Lung microvascular endothelial cell (primary cell): ENCODE measurements at regions not wholly inside any gene's neighbourhood (a gene's known extent, or its start where the extent isn't known, plus 50 kb on each side); places are given as distances from the start of the nearest gene placed in this dataset.

Experiments
- DNase-seq, 2 donors: peaks; one replicate each; pipeline versions ENCODE4 v3.0.0 to v3.0.0-alpha.2; 2010; ENCODE audit warnings: low read depth in 2 of 2

GRCh38 chr6:100182313-100182712, 188.3 kb upstream of the MCHR2 start:
- no peak for DNase-seq

- DNase-seq: no peak
Measured at GRCh38 chr6:100181309-100181708, 187.3 kb upstream of the MCHR2 start.

GRCh38 chr6:100179576-100179975, 185.6 kb upstream of the MCHR2 start:
- DNase-seq: no peak

GRCh38 chr6:100177956-100178355, 183.9 kb upstream of the MCHR2 start:
- DNase-seq: peak in 1 of 2 donors; percentile 5

- no peak for DNase-seq
Measured at GRCh38 chr6:100176951-100177710, 183.1 kb upstream of the MCHR2 start.

- DNase-seq: peak; percentile 55 to 65
Measured at GRCh38 chr6:100176311-100176950, 182.4 kb upstream of the MCHR2 start.

- DNase-seq: peak; percentile 5 to 19
Measured at GRCh38 chr6:100175814-100176310, 181.8 kb upstream of the MCHR2 start.

- DNase-seq: no peak
Measured at GRCh38 chr6:100173211-100173610, 179.2 kb upstream of the MCHR2 start.

- DNase-seq: no peak
Measured at GRCh38 chr6:100172322-100172713, 178.3 kb upstream of the MCHR2 start.

- no peak for DNase-seq
Measured at GRCh38 chr6:100171533-100172321, 177.7 kb upstream of the MCHR2 start.

GRCh38 chr6:100168148-100168547, 174.1 kb upstream of the MCHR2 start:
- no peak for DNase-seq

- no peak for DNase-seq
Measured at GRCh38 chr6:100167585-100167984, 173.6 kb upstream of the MCHR2 start.

- DNase-seq: no peak
Measured at GRCh38 chr6:100166956-100167355, 172.9 kb upstream of the MCHR2 start.

GRCh38 chr6:100165442-100165841, 171.4 kb upstream of the MCHR2 start:
- DNase-seq: no peak

- DNase-seq: no peak
Measured at GRCh38 chr6:100163035-100163434, 169.0 kb upstream of the MCHR2 start.

- DNase-seq: no peak
Measured at GRCh38 chr6:100161782-100162365, 167.9 kb upstream of the MCHR2 start.

GRCh38 chr6:100160930-100161329, 166.9 kb upstream of the MCHR2 start:
- DNase-seq: no peak

GRCh38 chr6:100155141-100155540, 161.1 kb upstream of the MCHR2 start:
- no peak for DNase-seq

GRCh38 chr6:100153636-100154275, 159.7 kb upstream of the MCHR2 start:
- DNase-seq: no peak

- no peak for DNase-seq
Measured at GRCh38 chr6:100152201-100152600, 158.2 kb upstream of the MCHR2 start.

- no peak for DNase-seq
Measured at GRCh38 chr6:100144991-100145390, 151.0 kb upstream of the MCHR2 start.
